SK-N-SH (cell line): ENCODE measurements at regions not wholly inside any gene's neighbourhood (a gene's known extent, or its start where the extent isn't known, plus 50 kb on each side); places are given as distances from the start of the nearest gene placed in this dataset.

ENCODE experiments used
- CTCF ChIA-PET: fragments of 300-600, 350-600 bp; formaldehyde crosslinking; extraction: SDS; loops from one replicate; lab custom pipeline; 2021; lab: Yijun Ruan, JAX
- POLR2A ChIA-PET: fragments of 350-600 bp; sonication (Branson Sonifier 250); formaldehyde crosslinking; extraction: SDS; loops from one replicate; lab custom pipeline; 2020; ENCODE audit warnings: antibody characterized with exemption, inconsistent platforms; lab: Yijun Ruan, JAX
- DNase-seq: peaks from one replicate; pipeline ENCODE4 v3.0.0; 2012
- H2AFZ ChIP-seq: fragments of 200-600 bp; sonication (generic); 2 replicates; pipeline ENCODE4 v1.8.1; 2016; ENCODE audit warnings: antibody characterized with exemption, mild to moderate bottlenecking, low read depth
- H3F3A ChIP-seq: fragments of 200-600 bp; sonication (generic); replicated peaks from 2 replicates; pipeline ENCODE3; 2016; ENCODE audit warnings: antibody characterized with exemption, mild to moderate bottlenecking; ENCODE audit not compliant: insufficient read depth
- H3K27ac ChIP-seq, 2 experiments: fragments of 200-500 bp in 1 of 2; fragments of 200-600 bp in 1 of 2; sonication (Bioruptor generic) in 1 of 2; sonication (generic), shearing (Covaris generic) in 1 of 2; 2 replicates each; pipeline versions ENCODE4 v1.5.1 to v1.6.1; 2014 to 2016; ENCODE audit warnings: low read depth in 2 of 2, inconsistent platforms in 1 of 2, low read length in 1 of 2, mild to moderate bottlenecking in 1 of 2, mixed read lengths in 1 of 2
- H3K27me3 ChIP-seq: fragments of 200-600 bp; sonication (generic), shearing (Covaris generic); 2 replicates; pipeline ENCODE4 v1.6.1; 2016; ENCODE audit warnings: mixed run types; ENCODE audit not compliant: insufficient read depth
- H3K36me3 ChIP-seq, 2 experiments: fragments of 200-500 bp in 1 of 2; fragments of 200-600 bp in 1 of 2; sonication (Bioruptor generic) in 1 of 2; sonication (generic) in 1 of 2; replicated peaks in 1 of 2; 2 replicates each; pipeline versions ENCODE3 to v1.5.1; 2014 to 2016; ENCODE audit warnings: low read length in 1 of 2, mild to moderate bottlenecking in 1 of 2; ENCODE audit not compliant: insufficient read depth in 2 of 2, control insufficient read depth in 1 of 2
- H3K4me1 ChIP-seq, 2 experiments: fragments of 200-500 bp in 1 of 2; fragments of 200-600 bp in 1 of 2; sonication (Bioruptor generic) in 1 of 2; sonication (generic), shearing (Covaris generic) in 1 of 2; 2 replicates each; pipeline versions ENCODE4 v1.5.1 to v1.6.1; 2014 to 2016; ENCODE audit warnings: low read depth in 1 of 2, low read length in 1 of 2, mixed run types in 1 of 2; ENCODE audit not compliant: insufficient read depth in 2 of 2, control insufficient read depth in 1 of 2
- H3K4me2 ChIP-seq: fragments of 200-600 bp; sonication (generic), shearing (Covaris generic); 2 replicates; pipeline ENCODE4 v1.6.1; 2017; ENCODE audit warnings: mixed run types
- H3K4me3 ChIP-seq, 2 experiments: fragments of 200-500 bp in 1 of 2; fragments of 200-600 bp in 1 of 2; sonication (Bioruptor generic) in 1 of 2; sonication (generic), shearing (Covaris generic) in 1 of 2; 2 replicates each; pipeline versions ENCODE4 v1.5.1 to v1.8.1; 2014 to 2016; ENCODE audit warnings: low read depth in 2 of 2, inconsistent platforms in 1 of 2, low read length in 1 of 2, mild to moderate bottlenecking in 1 of 2, mixed read lengths in 1 of 2, moderate library complexity in 1 of 2
- H3K79me2 ChIP-seq: fragments of 200-600 bp; sonication (generic); 2 replicates; pipeline ENCODE4 v1.8.1; 2017; ENCODE audit warnings: mild to moderate bottlenecking; ENCODE audit not compliant: insufficient read depth
- H3K9ac ChIP-seq: fragments of 200-600 bp; sonication (generic); 2 replicates; pipeline ENCODE4 v1.6.1; 2017; ENCODE audit warnings: mixed run types
- H3K9me2 ChIP-seq: fragments of 200-600 bp; sonication (generic); 2 replicates; pipeline ENCODE4 v1.6.1; 2017; ENCODE audit warnings: mixed run types
- H3K9me3 ChIP-seq: fragments of 200-600 bp; sonication (generic); 2 replicates; pipeline ENCODE4 v1.6.1; 2017; ENCODE audit warnings: mixed run types, mild to moderate bottlenecking, moderate library complexity
- H4K20me1 ChIP-seq: fragments of 200-600 bp; sonication (generic); 2 replicates; pipeline ENCODE4 v1.6.1; 2017; ENCODE audit warnings: mild to moderate bottlenecking, mixed run types; ENCODE audit not compliant: insufficient read depth
- CHD2 ChIP-seq: fragments of 150-350 bp; IDR thresholded peaks from 2 replicates; pipeline ENCODE4 v1.6.1; 2018; ENCODE audit warnings: low read length; ENCODE audit not compliant: partially characterized antibody
- CTCF ChIP-seq: fragments of 200-600 bp; sonication (generic); IDR thresholded peaks from 2 replicates; pipeline ENCODE4 v1.6.1; 2017; ENCODE audit warnings: antibody characterized with exemption, mild to moderate bottlenecking, moderate library complexity
- EP300 ChIP-seq, 2 experiments: IDR thresholded peaks; 2 replicates each; pipeline versions ENCODE4 v1.4.0 to v1.6.1; 2012; ENCODE audit warnings: borderline replicate concordance in 1 of 2, low read depth in 1 of 2, low read length in 1 of 2
- EZH2phosphoT487 ChIP-seq: fragments of 200-600 bp; sonication (generic); IDR thresholded peaks from 2 replicates; pipeline ENCODE4 v1.6.1; 2017; ENCODE audit warnings: low read depth, mixed run types, mild to moderate bottlenecking, antibody characterized with exemption, moderate library complexity, borderline replicate concordance
- FOSL2 ChIP-seq: IDR thresholded peaks from 2 replicates; pipeline ENCODE4 v1.4.0; 2012; ENCODE audit warnings: low read depth, mild to moderate bottlenecking, moderate library complexity, borderline replicate concordance
- FOXJ3 ChIP-seq: sonication (generic); formaldehyde crosslinking; IDR thresholded peaks from 2 replicates; pipeline ENCODE4 v1.5.1; 2020; ENCODE audit warnings: mild to moderate bottlenecking, missing genetic modification reagents
- GABPA ChIP-seq: IDR thresholded peaks from 2 replicates; pipeline ENCODE4 v1.4.0; 2012; ENCODE audit warnings: low read depth, mild to moderate bottlenecking
- IRF3 ChIP-seq: fragments of 150-350 bp; IDR thresholded peaks from 2 replicates; pipeline ENCODE4 v1.6.1; 2016; ENCODE audit warnings: mild to moderate bottlenecking, low read depth, low read length
- MAX ChIP-seq: IDR thresholded peaks from 2 replicates; pipeline ENCODE4 v1.4.0; 2012; ENCODE audit warnings: low read depth
- NFIC ChIP-seq: IDR thresholded peaks from 2 replicates; pipeline ENCODE4 v1.4.0; 2012; ENCODE audit warnings: borderline replicate concordance
- NRF1 ChIP-seq: IDR thresholded peaks from 2 replicates; pipeline ENCODE4 v1.6.1; 2012; ENCODE audit warnings: low read depth, mild to moderate bottlenecking, low read length
- POLR2AphosphoS5 ChIP-seq: IDR thresholded peaks from 2 replicates; pipeline ENCODE4 v1.6.1; 2012; ENCODE audit warnings: low read depth, low read length
- RCOR1 ChIP-seq: fragments of 150-350 bp; IDR thresholded peaks from 2 replicates; pipeline ENCODE4 v1.6.1; 2017; ENCODE audit warnings: antibody characterized with exemption, low read length
- RFX5 ChIP-seq: IDR thresholded peaks from 2 replicates; pipeline ENCODE4 v1.6.1; 2012; ENCODE audit warnings: mild to moderate bottlenecking, improper control_type of control experiment, low read length
- RXRA ChIP-seq: IDR thresholded peaks from 2 replicates; pipeline ENCODE4 v1.4.0; 2012; ENCODE audit warnings: low read depth, mild to moderate bottlenecking, borderline replicate concordance
- SIN3A ChIP-seq: IDR thresholded peaks from 2 replicates; pipeline ENCODE4 v1.6.1; 2012; ENCODE audit warnings: low read depth, mild to moderate bottlenecking, low read length, moderate library complexity, borderline replicate concordance
- SMC3 ChIP-seq: IDR thresholded peaks from 2 replicates; pipeline ENCODE4 v1.6.1; 2012; ENCODE audit warnings: low read depth, low read length, improper control_type of control experiment
- TAF1 ChIP-seq: IDR thresholded peaks from 2 replicates; pipeline ENCODE4 v1.6.1; 2012; ENCODE audit warnings: low read depth, mild to moderate bottlenecking, low read length, moderate library complexity, borderline replicate concordance
- TCF12 ChIP-seq: IDR thresholded peaks from 2 replicates; pipeline ENCODE4 v1.4.0; 2012
- USF2 ChIP-seq: fragments of 150-350 bp; IDR thresholded peaks from 2 replicates; pipeline ENCODE4 v1.6.1; 2017; ENCODE audit warnings: antibody characterized with exemption, low read length, low read depth, borderline replicate concordance
- YY1 ChIP-seq: IDR thresholded peaks from 2 replicates; pipeline ENCODE4 v1.4.0; 2012; ENCODE audit warnings: low read depth, mild to moderate bottlenecking
- WGBS: methylation state at CpG from one replicate; pipeline ENCODE4 v1.1.6; 2017; ENCODE audit warnings: low lambda C conversion rate; 5-methylcytosine and 5-hydroxymethylcytosine counted together

- no peak overlapping the region for H3K4me3 ChIP-seq
- H3K9ac ChIP-seq = no peak overlapping the region
- H3K4me2 ChIP-seq = peak overlapping the region; percentile 18; the same call in 1 of the 2 replicates
- H3K9me2 ChIP-seq = no peaks in the 10 kb centered on the region
- H2AFZ ChIP-seq = peak overlapping the region; percentile 20; the same call in 1 of the 2 replicates
- no peaks in the 10 kb centered on the region for H3K9me3 ChIP-seq
- peaks cover 10% of the 10 kb centered on the region for H3F3A ChIP-seq
- 84% methylated on average over 10 of the region's 14 CpGs for WGBS
- no peaks in the 10 kb centered on the region for H3K79me2 ChIP-seq
- TF ChIP-seq POLR2AphosphoS5 = no peak
- peak overlapping the region; percentile 42 to 93; a peak in 3 of 4 replicates for H3K27ac ChIP-seq
- peaks cover 0 to 31% of the 10 kb centered on the region in 2 experiments; a peak in 2 of 4 replicates for H3K4me1 ChIP-seq
- ChIA-PET POLR2A (no interaction called here), CTCF (interaction anchor here (1.1 kb wide), 1 partner anchor 40 kb away, joined by 3 read pairs; no protein-coding TSS in a partner anchor)
- H3K27me3 ChIP-seq = no peaks in the 10 kb centered on the region
- no peaks in the 10 kb centered on the region for H3K36me3 ChIP-seq
- no peak for DNase-seq
- no peaks in the 10 kb centered on the region for H4K20me1 ChIP-seq
Observed at GRCh38 chr21:39029900-39030884, 153.1 kb downstream of the PSMG1 start.

- H2AFZ ChIP-seq = no peak overlapping the region
- ChIA-PET CTCF (interaction anchor here (0.7 to 2.1 kb wide), 4 partner anchors 39 to 149 kb away, joined by 3 to 5 read pairs (median 4); no protein-coding TSS in a partner anchor), POLR2A (no interaction called here)
- peaks cover 10% of the 10 kb centered on the region for H3F3A ChIP-seq
- peak overlapping the region; percentile 42 to 93 for H3K27ac ChIP-seq
- H3K9me2 ChIP-seq = no peaks in the 10 kb centered on the region
- H3K4me1 ChIP-seq = peaks cover 0 to 29% of the 10 kb centered on the region in 2 experiments; a peak in 2 of 4 replicates
- H3K9ac ChIP-seq = no peak overlapping the region
- H3K27me3 ChIP-seq = no peaks in the 10 kb centered on the region
- H3K4me2 ChIP-seq = peak overlapping the region; percentile 18; the same call in 1 of the 2 replicates
- 34% methylated on average over 7 of the region's 7 CpGs for WGBS
- peak; percentile 77 for DNase-seq
- H4K20me1 ChIP-seq = no peaks in the 10 kb centered on the region
- H3K4me3 ChIP-seq = no peak overlapping the region
- H3K79me2 ChIP-seq = no peaks in the 10 kb centered on the region
- H3K36me3 ChIP-seq = no peaks in the 10 kb centered on the region
- H3K9me3 ChIP-seq = 0 out of 2 replicates have a peak, but pooled peaks cover 2% of the 10 kb centered on the region
- TF ChIP-seq MAX (no peak), IRF3 (no peak), NFIC (peak; percentile 48; the same call in 1 of the 2 replicates), NRF1 (no peak), EZH2phosphoT487 (no peak), TCF12 (peak; percentile 96), FOXJ3 (no peak), SIN3A (no peak), EP300 (IDR thresholded peaks at IDR 0.05; ENCODE audit: borderline replicate concordance in 1 of 2, low read depth in 1 of 2, low read length in 1 of 2) (peak; percentile 38 to 76; a peak in 3 of 4 replicates), RCOR1 (peak; percentile 98), CHD2 (peak; percentile 54), RFX5 (no peak), POLR2AphosphoS5 (peak; percentile 61; the same call in 1 of the 2 replicates), SMC3 (no peak), TAF1 (no peak), RXRA (no peak), CTCF (no peak), FOSL2 (no peak), GABPA (no peak), USF2 (no peak), YY1 (no peak)
Observed at GRCh38 chr21:39029086-39029755, 154.0 kb downstream of the PSMG1 start.
